Hematopoietic multipotent progenitor cell treated with erythropoietin and hydrocortisone succinate and interleukin-3 and kit ligand, for 6 days (in vitro differentiated cells): ENCODE measurements at regions not wholly inside any gene's neighbourhood (a gene's known extent, or its start where the extent isn't known, plus 50 kb on each side); places are given as distances from the start of the nearest gene placed in this dataset.

Experiments
- DNase-seq: peaks from one replicate; pipeline ENCODE4 v3.0.0-alpha.2; 2015

GRCh38 chr22:19625331-19626041 is 88.8 kb upstream of the SEPTIN5 start:
- no peak for DNase-seq

DNA sequence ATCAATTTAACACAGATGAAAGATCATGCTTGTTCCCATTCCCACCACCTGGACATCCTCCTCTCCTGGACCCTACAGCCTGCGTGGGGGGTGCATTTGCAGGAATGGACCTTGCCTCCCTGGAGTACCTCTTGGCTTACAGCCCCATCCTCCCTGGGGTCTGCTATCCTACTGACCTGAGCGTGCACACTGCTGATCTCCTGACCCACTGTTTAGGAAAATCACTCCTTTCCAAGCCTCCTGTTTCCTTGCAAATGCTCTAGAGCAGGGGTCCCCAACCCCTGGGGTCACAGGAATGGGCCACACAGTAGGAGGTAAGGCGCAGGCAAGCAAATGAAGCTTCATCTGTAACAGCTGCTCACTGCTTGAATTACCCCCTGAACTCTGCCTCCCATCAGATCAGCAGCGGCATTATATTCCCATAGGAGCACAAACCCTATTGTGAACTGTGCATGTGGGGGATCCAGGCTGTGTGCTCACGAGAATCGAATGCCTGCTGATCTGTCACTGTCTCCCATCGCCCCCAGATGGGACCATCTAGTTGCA is 88.2 kb upstream of the SEPTIN5 start:
- DNase-seq = no peak

DNA sequence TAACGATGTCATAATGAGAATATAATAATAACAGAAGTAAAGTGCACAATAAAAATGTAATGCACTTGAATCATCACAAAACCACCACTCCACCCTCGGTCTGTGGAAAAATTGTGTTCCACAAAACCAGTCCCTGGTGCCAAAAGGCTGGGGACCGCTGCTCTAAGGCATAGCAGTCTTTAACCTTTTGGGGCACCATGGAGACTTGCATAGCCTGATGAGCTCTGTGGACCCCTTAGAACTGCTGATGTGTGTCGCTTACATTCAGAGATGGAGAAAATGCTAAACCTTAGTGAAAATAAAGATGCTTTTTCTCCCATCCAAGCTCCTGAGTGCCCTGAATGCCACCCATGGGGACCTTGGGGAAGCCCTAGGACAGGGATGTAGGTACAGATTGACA is 87.6 kb upstream of the SEPTIN5 start:
- no peak for DNase-seq

DNA sequence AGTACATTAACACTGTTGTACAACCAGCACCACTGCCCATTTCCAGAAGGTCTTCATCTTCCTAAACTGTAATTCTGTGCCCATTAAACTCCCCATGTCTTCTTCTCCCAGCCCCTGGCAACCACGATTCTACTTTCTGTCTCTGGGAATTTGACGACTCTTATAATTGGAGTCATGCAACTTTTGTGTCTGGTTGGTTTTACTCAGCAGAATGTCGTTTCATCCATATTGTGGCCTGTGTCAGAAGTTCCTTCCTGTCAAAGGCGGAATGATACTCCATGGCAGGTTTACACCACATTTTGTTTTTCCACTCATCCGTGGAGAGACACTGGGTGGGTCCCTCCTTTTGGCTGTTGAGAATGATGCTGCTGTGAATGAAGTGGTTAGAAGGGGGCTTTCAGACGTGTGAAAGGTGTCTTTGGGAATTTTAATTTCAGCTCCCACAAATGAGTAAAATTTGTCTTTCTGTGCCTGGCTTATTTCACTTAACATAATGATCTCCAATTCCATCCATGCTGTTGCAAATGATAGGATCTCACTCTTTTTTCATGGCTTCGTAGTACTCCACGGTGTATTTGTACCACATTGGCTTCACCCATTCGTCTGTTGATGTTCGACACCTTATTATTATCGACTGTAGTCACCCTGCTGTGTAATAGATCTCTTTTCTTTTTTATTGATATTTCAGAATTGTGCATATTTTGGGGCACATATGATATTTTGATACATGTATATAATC is 86.1 kb upstream of the SEPTIN5 start:
- DNase-seq = no peak

GRCh38 chr22:19629331-19629719 is 85.0 kb upstream of the SEPTIN5 start:
- no peak for DNase-seq

DNA sequence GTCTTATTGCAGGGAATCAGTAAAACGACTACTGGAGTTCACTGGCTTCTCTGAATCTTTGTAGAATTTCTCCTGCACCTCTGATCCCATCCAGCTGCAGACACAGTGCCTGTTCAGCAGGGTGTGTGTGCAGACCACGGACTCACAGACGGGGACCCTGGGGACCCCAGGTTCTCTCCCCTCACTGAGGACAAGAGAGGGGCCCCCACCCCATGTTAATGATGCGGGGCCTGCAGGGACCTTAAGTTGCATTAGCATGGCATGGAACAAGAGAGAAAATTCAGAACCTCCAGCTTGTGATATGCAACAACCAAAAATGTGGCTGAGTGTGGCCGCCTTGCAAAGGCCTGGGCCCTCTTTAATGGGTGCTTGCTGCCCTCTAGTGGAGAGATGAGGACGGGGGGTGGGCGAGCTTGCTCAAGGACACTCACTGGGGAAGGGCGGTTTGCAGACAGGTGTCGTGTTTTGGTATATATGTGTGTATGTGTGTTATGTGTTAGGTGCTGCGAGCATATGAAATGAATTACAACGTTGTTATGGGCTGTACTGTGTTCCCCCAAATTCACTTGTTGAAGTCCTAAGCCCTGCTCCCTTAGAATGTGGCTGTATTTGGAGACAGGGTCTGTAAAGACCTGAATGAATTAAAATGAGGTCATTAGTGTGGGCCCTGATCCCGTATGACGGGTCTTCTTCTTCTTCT is 84.4 kb upstream of the SEPTIN5 start:
- DNase-seq = peak; percentile 89

DNA sequence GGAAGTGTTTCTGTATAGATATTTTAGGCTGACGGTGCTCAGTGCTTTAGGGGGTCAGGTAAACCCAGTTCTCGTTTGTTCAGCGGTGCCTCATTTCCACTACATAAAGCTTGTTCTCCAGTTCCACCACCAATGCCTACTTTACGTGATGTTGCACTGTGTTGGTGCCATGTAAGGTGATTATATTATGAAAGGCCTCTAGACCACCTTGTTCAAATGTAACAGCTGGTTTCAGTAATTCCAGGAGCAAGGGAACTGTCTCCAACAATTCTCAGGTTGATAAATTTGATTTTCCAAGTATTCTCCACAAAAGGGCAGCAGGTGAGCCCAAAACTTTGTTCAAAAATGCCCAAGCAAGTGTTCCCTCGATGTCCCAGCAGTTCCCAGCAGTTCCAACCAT is 83.7 kb upstream of the SEPTIN5 start:
- DNase-seq = no peak

- DNase-seq = peak; percentile 75
Observed at GRCh38 chr22:19631899-19632667, 82.2 kb upstream of the SEPTIN5 start.

- DNase-seq = no peak
Observed at GRCh38 chr22:19632668-19633148, 81.6 kb upstream of the SEPTIN5 start.

GRCh38 chr22:19634226-19634975 is 79.9 kb upstream of the SEPTIN5 start:
- DNase-seq = no peak

GRCh38 chr22:19635644-19636043 is 78.7 kb upstream of the SEPTIN5 start:
- no peak for DNase-seq

- no peak for DNase-seq
Observed at GRCh38 chr22:19636696-19637407, 77.5 kb upstream of the SEPTIN5 start.

DNA sequence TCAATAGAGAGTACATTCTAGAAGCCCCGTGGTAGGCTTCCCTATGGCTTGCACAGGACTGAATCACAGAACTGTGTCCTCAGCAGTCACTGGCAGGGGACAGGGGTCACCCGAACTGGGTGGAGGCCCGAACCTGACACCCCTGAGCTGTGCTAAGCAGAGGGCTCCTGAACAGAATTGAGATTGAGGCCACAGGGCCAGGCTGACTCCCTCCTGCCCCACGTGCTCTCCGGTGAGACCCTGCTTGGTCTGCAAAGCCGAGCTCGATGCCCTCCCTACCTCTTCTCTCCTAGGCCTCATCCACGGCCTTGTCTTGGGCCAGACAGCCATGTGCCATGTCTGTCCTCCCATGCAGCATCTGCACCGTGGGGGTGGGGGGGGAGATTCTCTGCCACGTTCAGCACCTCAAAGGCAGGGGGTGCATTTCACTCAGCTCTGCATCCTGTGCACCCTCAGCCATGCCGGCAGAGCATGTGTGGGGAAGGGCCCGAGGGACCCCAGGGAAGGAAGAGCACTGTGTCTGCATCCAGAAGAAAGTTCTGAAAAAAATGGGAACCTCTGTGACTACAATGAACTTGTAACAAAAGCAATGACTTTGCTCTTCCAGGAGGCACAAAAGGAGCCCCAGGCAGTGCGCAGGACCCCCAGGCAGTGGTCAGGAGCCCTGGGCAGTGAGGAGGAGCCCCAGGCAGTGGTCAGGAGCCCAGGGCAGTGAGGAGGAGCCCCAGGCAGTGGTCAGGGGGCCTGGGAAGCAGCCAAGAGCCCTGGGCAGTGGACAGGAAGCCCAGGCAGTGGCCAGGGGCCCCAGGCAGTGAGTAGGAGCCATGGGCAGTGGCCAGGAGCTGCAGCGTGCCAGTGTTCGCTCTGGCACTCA is 76.7 kb upstream of the SEPTIN5 start:
- no peak for DNase-seq

GRCh38 chr22:19638282-19639015 is 75.9 kb upstream of the SEPTIN5 start:
- no peak for DNase-seq

DNA sequence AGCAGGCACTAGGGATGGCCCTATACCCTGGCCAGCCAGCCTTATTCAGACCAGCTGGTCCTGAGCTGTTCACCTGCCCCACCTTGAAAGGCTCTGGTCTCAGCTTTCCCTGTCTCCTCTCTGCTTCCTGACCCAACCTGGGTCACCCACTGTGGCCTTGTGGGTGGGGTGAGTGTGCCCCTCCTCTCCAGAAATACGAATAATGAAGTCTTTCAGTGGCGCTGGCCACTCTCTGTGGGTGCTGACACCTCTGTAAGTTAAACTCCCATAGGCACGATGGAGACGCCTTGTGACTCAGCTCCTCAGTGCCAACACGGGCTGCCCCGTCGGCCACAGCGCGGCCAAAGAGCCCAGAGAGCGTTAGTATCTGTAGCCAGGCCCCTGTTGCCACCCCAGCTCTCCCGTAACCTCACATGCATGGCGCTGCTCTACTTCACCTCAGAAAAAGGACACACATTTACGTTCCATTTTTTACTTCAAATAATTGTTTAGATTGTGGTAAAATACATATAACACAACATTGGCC is 74.6 kb upstream of the SEPTIN5 start:
- no peak for DNase-seq

GRCh38 chr22:19640306-19640705 is 74.0 kb upstream of the SEPTIN5 start:
- no peak for DNase-seq

GRCh38 chr22:19641254-19641982 is 72.9 kb upstream of the SEPTIN5 start:
- DNase-seq = no peak

DNA sequence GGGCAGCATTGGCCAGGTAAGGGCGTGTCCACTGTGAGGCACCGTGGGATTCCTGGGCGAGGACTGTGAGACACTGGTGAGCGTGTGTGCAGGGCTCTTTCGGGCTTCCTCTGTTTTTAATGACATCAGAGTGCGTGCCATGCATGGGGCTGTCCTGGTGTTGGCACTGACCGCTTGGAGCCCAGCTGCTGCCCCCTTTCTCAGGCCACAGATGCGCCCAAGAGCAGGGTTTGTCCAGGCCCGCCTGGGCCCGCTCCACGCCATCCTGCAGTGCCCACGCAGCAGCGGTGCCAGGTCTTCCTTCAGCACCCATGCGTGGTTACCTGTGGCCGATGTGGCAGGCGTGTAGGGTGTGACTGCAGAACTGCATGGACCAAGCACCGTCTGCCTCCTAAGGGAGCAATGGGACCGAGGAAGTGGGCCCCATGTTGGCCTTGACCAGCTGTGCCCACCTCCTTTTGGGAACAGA is 72.3 kb upstream of the SEPTIN5 start:
- no peak for DNase-seq
